NCI-H69 (cell line): ENCODE measurements at regions not wholly inside any gene's neighbourhood (a gene's known extent, or its start where the extent isn't known, plus 50 kb on each side); places are given as distances from the start of the nearest gene placed in this dataset.
"Not testable (repeated sequence)": the region's sequence is repeated elsewhere in the genome, so short reads cannot be mapped to it uniquely, and the experiment has no call there.

ENCODE experiments used
- DNase-seq: peaks from one replicate; lab custom pipeline; 2025; lab: John Stamatoyannopoulos, UW

DNA sequence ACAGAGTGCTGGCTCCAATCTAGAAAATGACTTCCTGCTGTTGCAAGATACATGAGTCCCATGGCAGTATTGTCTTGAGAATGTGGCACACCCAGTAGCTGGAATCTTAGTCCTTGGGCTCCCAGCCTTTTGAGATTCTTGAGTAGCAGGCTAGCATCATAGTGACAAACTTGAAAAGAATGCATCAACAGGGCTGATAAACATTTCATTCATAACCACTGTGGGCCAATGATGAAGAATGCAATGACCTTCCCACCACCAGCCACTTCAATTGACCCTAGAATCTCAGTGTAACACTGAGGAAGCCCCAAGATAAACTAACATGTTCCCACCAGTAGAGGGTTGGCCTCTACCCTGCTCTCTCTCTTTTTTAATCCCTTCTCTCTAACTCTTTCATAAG is 329.3 kb downstream of the GBA3 start:
- DNase-seq = no peak

DNA sequence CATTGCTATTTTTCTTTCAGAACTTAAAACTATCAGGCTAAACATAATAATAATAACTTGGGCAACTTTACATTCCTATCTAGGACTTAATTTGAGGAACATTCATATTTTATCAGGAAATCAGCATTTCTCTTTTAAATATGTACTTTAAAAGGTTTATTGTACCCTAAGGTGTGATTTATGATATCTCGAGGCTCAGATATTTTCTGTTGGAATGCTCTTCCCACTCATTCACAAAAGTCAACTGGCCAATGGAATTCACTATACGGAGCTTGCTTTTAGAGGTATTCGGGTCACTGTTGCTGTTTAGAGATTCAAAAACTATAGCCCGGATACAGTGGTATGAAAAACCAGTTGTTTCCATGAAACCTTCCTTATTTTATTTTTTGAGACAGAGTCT is 328.3 kb downstream of the GBA3 start:
- no peak for DNase-seq

DNA sequence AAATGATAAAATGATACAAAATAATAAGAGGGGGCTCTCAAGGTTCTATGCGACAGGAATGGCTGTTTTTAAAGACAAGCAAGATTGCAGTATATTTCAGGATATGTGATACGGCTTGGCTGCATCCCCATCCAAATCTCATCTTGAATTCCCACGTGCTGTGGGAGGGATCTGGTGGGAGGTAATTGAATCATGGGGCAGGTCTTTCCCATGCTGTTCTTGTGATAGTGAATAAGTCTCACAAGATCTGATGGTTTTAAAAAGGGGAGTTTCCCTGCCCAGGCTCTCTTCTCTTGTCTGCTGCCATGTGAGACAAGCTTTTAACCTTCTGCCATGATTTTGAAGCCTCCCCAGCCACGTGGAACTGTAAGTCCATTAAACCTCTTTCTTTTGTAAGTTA is 327.7 kb downstream of the GBA3 start:
- not testable (repeated sequence) for DNase-seq

DNA sequence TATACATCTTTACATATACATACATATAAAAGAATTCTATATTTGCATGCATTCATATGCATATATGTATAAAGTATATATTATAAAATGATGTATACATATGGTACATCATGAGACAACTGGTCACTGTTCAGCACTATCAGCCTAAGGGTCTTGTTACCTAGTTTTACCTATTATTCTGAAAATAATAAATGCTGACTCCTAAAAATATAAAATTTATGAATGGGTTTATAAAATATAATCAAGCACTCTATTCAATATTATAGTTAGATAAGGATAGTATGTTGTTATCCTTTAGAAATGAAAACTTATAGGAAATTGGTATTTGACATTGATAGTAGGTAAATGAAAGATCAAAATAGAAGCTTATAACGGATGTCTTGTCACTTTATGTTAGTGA is 324.2 kb downstream of the GBA3 start:
- DNase-seq = no peak

DNA sequence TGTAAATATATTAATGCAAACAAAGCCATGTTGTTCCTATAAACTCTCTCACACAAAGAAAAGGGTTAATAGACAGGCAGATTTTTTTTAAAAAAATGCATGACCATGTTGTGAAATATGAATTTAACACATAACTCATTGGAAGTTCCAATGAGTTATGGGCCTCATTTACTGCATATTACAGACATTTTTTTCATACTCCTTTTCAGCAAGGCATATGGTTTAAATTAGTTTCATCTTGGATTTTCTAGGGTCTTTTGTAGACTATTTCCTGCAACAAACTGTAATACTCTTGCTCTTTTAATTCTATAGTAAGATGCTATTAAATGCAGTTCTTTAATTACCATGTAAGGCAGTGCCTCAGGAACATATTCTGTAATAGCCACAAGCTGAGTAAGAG is 323.1 kb downstream of the GBA3 start:
- DNase-seq = no peak

DNA sequence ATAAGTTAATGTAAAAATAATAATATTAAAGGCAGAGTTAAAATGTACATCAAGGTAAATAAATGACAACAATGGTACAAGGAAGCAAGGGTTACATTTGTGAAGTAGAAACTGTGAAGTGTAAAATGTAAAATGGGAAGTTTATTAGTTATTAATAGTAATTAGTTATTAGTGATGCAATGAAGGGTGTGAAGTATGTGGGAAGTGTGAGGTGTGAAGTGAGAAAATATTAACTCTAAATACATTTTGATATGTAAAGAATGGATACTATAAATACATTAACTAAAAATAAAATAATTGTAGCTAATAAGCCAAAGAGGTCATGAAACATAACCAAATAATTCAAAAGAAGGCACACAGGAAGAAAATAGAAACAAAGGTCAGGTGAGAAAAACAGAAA is 316.4 kb downstream of the GBA3 start:
- no peak for DNase-seq

DNA sequence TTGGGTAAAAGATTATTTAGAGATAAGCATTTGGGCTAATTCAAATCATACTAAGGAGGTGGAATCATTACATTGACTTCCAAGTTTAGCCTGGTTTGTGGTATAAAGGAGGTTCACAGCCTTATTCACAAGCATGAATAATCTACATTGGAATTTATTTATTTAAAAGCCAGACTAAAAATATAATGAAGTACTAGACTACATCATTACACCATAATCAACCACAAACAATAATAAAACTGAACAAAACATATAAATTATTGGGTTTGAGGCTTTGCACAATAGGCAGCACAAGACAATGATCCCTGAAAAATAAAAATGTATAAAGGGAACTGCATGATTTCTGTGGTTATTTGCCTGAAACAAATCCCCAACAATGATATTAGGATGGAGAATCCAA is 314.0 kb downstream of the GBA3 start:
- no peak for DNase-seq

DNA sequence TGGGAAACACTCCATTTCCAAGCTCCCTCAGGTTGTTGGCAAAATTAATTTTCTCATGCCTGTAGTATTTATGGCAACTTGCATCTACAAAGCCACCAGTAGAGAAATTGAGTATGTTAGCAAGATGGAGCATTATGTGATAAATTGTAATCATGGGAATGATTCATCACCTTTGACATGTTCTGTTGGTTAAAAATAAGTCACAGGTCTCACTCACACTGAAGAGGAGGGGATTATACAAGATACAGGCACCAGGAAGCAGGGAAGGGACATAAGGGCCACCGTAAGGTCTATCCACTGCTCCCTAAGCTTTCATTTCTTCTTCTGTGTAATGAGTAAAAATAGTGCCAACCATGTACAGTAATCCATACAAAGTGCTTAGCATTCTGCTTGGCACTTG is 313.0 kb downstream of the GBA3 start:
- no peak for DNase-seq

DNA sequence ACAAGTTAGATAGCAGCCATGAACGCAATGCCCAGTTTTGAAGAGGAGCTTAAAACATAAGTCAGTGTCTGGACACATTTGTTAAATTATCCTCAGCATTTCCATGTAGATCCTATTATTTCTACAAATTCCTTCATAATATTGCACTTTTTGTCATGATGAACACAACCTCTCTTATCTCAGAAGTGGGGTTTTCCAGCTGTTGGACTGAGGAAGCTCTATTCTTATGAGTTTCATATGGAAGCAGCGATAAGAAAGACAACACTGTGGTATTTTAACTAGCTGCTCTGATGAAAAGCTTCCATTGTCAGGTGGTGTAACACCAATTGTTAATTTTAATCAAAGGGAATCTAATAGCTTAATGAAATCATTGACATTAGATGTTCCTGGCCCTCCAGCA is 308.7 kb downstream of the GBA3 start:
- DNase-seq = no peak

DNA sequence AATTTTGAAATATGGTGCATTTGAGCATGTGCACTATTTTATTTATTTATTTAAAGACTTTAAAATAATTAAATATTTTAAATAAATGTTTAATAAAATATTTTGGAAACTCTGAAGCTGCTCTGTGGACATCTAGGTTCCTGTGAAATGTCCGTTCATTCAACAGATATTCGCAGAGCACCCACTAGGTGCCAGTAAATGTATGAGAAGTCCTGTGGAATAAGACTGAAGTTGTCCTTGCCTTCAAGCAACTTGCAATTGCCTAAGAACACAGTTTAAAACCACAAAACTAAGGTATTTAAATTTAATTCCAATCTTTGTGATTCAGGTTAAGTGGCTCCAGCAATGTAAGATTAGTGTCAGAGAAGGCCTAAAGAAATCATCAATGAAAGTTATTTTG is 306.7 kb downstream of the GBA3 start:
- DNase-seq = no peak

DNA sequence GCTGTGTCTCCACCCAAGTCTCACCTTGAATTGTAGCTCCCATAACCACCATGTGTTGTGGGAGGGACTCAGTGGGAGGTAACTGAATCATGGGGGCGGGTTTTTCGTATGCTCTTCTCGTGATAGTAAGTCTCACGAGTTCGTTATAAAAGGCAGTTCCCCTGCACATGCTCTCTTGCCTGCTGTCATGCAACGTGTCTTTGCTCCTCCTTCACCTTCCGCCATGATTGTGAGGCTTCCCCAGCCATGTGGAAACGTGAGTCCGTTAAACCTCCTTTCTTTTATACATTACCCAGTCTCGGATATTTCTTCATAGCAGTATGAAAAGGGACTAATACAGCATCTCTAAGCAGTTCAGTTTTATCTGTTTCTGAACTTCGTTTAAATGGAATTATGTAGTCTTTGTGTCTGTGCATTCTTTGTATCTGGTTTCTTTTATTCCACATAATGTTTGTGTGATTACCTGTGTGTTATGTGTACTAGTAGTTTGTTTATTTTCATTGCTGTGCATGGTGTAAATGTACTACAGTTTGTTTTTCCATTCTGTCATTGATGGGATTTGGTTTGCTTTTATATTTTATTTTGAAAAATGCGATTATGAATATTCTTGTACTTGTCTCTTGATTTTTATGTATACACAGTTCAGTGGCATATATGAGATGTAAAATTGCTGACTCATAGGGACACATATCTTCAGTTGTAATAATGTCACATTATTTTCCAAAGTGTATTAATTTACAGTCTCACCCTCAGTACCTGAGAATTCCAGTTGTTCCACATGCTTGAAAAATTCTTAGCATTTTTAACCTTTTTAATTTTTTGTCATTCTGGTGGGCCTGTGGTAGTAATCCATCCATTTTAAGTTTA is 304.9 kb downstream of the GBA3 start:
- no peak for DNase-seq

DNA sequence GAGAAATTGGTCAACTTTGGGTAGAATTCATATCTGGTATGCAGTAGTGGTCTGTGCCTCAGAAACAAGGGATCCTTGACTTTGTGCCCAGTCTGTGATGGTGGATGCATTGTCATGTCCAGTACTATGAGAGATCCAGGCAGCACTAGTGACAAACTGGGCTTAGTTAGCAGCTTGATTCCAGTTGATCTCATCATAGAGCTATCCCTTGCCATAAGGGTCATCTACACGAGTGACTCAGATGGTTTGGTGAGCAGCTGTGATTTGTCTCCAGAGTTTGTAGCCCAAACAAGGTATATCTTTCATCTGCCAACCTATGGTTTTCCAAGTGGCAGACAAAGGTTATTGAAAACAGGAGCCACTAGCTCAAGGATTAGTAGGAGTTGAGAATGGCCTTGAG is 298.8 kb downstream of the GBA3 start:
- DNase-seq = no peak

DNA sequence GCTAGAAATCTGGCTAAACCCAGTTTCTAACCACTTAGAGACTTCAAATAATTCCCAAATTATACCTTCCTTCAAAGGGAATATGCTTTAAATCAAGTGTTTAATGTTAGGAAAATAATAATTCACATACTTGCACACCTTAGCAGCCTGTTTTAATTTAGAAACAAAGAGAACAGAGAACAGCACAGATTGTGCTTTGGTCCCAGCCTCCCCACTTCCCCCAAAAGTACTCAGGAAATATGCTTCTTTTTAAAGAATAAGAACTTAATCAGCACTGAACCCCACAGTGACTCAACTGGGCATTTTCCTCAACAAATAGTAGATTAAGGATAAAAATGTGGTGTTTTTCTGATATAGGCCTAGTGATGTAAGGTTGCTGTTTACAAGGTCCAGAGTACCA is 295.8 kb downstream of the GBA3 start:
- DNase-seq = no peak

DNA sequence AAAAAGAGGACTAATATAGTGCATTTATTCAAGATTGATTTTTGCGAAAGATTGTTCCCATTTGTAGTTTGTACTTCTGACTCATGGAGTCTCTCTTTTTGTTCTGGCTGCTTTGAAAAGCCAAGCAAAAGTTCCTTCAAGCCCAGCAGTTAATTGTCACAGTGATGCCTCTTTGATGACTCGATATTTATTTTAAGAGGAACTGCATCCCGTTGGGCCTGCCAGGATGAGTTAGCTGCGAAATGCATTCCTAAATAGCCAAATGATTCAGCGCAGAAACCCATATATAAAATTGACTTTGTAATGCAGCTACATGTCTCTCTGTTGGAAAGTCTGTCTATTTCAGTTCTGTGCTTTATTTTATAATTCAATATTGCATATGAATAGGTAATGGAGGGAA is 295.1 kb downstream of the GBA3 start:
- DNase-seq = no peak

DNA sequence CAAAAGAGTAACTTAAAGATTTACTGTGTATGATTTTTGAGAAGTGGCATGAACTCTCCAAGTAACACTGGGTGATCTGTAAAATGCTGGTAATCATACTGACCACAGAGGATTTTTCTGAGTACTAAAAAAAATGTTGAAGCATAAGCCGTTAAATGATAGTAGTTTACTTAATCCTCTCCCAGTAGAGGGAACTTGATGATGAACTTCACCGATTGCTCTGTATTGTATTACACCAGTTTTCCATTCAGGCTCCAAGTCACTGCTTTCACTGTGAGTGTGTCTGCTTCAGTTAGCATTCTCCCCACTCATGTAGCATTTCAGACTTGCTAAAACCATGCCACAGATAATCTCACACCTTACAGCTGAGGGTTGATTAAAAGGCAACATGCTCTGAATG is 294.1 kb downstream of the GBA3 start:
- DNase-seq = no peak

DNA sequence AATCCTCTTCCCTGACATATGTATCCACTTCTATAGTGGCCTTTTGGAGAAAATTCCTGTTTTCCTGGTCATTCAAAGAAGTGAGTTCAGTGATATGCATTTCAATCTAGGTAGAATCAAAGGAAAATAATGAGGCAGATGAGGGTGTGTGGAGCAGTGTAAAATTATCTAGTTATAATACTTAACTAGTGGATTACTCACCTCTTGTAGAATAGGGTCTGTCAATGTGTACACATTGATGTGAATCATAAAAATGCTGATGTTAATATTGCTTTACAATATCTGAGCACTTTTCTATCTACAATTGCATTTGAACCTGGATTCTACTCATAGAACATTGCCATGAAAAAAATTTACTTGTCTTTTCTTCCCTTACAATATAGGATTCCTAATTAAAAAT is 293.5 kb downstream of the GBA3 start:
- DNase-seq = no peak

DNA sequence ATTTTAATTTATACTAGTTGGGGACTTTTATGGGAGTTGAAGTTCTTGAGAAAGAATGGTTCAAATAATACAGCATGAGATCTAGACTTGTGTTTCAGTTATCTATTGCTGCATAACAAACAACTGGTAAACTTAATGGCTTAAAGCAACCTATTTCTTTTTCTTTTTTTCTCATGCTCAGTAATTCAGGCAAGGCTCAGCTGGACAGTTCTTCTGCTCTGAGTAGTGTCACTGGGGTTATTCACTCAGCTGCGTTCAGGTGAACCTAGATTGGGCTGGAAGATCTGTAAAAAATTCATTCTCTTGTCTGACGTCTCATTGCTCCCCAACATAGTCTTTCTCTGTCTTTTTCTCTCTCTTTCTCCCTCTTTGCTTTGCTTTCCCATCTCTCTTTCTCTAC is 291.7 kb downstream of the GBA3 start:
- no peak for DNase-seq

DNA sequence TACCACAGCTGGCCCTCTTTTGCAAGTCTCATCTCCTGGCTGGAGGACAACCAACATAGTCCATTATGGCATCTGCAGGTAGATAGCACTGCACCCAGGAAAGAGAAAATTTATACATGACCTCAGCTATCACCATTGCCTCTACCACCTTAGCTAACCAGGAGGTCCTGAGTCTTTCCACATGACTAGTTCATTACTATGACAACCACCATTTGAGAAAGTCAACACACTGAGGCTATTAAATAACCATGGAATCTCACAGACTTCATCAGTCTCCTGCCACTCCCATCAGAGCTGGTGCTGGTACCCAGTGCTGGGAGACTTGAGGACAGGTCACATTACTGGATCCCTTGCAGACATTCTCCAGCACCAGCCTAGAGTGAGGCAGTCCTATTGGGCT is 285.9 kb downstream of the GBA3 start:
- DNase-seq = no peak

DNA sequence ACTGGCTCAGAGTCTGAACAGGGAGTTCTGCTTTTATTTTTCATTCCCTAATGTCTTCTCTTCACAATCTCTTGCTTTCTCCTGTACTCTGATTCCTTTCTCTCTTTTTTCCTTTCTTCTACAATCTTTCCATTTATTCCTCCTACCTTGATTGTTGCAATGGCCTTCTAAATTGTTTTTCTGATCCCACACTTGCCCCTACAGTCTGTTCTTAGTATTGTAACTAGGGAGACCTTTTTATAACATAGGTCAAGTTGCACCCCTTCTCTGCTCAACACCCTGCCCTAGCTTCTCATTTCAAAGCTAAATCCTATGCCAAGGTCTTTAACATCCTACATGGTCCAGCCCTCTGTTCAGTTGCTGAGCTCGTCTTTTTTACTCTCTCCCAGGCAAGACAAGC is 277.9 kb downstream of the GBA3 start:
- DNase-seq = no peak

DNA sequence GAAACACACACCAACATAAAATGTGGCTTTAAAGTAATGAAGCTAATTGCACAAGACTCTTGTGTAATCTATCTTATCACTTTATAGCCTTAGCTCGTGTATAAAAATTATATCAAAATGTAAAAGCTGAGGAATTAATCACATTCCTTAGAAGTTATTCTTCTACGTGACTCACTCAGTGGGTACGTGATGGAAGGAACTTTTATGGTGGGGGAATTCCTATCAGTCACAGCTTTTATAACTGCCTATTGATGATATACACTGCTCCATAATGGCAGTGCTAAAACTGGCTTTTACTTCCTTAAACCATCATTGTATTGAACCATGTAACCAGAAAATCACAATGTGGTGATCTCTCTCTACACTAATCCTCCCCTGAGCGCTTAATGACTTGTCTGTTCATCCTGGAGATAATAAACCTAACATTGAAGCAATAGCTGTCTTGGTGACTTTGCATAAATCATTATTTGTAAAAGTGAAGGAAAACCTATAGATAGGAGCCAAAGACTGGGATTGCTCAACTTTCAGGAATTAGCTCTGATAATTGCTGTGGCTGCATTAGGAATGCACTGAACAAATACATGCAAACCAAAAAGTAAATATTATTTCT is 276.7 kb downstream of the GBA3 start:
- DNase-seq = no peak

DNA sequence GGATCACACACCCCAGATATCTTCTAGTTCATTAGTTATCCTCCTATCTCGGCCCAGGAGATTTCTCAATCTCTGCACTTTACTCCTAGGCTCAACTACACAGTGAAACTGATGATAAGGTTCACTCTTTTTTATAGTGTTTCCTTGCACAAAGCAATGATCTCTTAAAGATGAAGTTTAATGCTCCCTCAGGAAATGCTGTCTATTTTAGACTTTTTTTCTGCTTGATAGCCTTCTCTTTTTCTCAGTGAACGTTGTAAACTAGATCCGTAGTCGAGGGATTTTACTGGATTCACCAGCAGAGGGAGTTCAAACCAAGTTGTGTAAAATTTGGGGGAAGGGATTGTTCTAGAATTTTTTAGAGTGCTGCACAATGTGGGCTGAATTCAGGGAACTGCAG is 269.6 kb downstream of the GBA3 start:
- peak; percentile 37 for DNase-seq

DNA sequence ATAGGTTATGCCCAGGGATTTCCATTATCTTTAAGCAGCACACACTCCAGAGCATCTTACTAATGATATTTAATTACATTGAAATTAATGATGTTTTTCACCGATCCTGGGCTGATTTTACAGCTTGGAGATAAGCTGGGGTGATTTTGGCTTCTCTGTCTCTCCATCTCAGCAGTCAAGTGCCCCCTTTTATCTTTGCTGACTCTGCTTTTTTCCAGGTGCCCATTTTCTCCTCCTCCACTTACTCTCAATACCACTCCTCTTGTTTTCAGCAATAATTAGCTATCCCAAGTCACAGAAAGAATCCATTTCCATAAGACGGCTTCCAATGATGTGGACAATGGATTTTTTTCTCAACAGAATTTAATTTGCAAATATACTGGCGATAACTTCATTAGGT is 266.7 kb downstream of the GBA3 start:
- DNase-seq = no peak

DNA sequence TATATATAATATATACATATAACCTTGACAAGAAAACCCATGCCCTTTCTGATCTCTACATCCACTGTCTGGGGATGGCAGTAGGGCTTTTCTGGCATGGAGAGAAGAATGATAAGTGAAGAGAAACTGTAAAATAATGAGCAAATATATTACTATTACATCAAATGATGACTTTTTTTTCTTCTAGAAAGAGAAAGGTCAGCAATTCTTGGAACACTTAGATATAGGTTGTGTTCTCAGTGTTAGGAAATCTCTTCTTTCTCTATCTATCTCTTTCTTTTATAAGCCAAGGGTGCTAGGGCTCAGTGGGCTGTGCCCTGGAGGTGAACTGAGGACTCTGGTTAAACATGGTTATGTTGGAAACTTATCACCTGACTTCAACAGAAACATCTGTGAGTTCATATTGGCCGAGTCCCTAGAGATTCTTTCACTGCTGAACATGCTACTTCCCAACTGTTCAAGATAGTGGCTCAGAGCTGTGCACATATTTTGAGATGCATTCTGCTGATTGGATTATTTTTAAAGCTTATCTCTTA is 265.1 kb downstream of the GBA3 start:
- no peak for DNase-seq
